ENCODE measurements at regions not wholly inside any gene's neighbourhood (a gene's known extent, or its start where the extent isn't known, plus 50 kb on each side); places are given as distances from the start of the nearest gene placed in this dataset.
A peak's percentile ranks its signal among the peaks of the same experiment; 100 is the strongest.

DNA sequence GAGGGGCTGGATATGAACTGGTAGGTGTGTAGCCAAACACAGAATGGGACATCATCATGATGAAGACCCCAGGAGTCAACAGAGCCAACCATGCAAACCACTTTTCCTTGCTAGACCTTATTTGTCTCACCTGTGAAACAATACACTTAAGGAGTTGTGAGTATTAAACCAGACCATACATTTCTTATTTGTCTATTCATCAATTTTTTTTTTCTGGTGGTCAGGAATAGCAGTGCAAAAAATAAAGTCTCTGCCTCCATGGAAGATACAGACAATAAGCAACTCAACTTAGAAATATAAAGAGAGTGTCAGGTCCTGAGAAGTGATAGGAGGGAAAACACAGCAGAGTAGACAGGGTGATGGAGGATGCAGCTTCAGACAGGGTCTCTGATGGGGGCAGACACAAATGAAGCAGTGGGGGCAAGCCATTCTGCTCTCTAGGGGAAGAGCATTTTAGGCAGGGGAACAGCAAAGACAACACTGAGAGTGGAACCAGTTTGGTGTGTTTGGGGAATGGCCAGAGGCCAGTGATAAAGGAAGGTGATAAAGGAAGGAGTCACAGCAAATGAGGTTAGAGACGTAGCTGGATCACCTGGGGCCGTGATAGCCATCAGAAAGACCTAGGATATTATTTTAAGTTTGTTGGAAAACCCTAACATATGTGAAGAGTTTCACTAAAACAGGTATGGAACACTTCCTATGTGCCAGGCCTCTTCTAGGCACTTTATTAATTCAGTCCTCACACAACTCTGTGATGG lies 256.2 kb downstream of the MAN2A1 start:
- no peak for FAIRE-seq
- CTCF ChIA-PET, result no interaction called here
- H3K4me2 ChIP-seq, result no peak overlapping the region
- no peak overlapping the region for H3K27ac ChIP-seq
- no peak for TF ChIP-seq RNF2 (IDR thresholded peaks at IDR 0.05; ENCODE audit: borderline replicate concordance, low read depth)
- TF ChIP-seq HOXB13 (CRISPR knock-in tag; IDR thresholded peaks at IDR 0.05; ENCODE audit: low read depth), result no peak
- no peak for TF ChIP-seq HOXB5 (CRISPR knock-in tag; IDR thresholded peaks at IDR 0.05)
- peak; percentile 68 for TF ChIP-seq MAFK (IDR thresholded peaks at IDR 0.05; ENCODE audit: partially characterized antibody)
- TF ChIP-seq FOXS1 (CRISPR knock-in tag; IDR thresholded peaks at IDR 0.05), result no peak
- POLR2A ChIA-PET, result no interaction called here
- ATAC-seq, result no peak
- 6% methylated on average over 2 of the region's 2 CpGs for WGBS (ENCODE audit: missing lambda C conversion rate)
- H3K4me1 ChIP-seq, result no peaks in the 10 kb centered on the region
- H3K4me3 ChIP-seq, result no peak overlapping the region
- H3K9me3 ChIP-seq, result no peaks in the 10 kb centered on the region
- no peak for DNase-seq (ENCODE audit: low read depth in 1 of 2, low spot score in 1 of 2)

GRCh38 chr5:109946610-109947009 lies 256.9 kb downstream of the MAN2A1 start:
- DNase-seq (ENCODE audit: low read depth in 1 of 2, low spot score in 1 of 2), result no peak
- ATAC-seq, result no peak
- ChIA-PET POLR2A (no interaction called here), CTCF (no interaction called here)
- FAIRE-seq, result no peak
- Histone ChIP-seq H3K9me3 (no peaks in the 10 kb centered on the region), H3K4me1 (no peaks in the 10 kb centered on the region), H3K27ac (no peak overlapping the region), H3K4me3 (no peak overlapping the region), H3K4me2 (no peak overlapping the region)
- TF ChIP-seq CHD2 (IDR thresholded peaks at IDR 0.05; ENCODE audit: low read length, partially characterized antibody), result no peak
- no peak for TF ChIP-seq ELK1 (IDR thresholded peaks at IDR 0.05; ENCODE audit: low read depth, low read length)
- 16% methylated on average over 4 of the region's 4 CpGs for WGBS (ENCODE audit: missing lambda C conversion rate)

DNA sequence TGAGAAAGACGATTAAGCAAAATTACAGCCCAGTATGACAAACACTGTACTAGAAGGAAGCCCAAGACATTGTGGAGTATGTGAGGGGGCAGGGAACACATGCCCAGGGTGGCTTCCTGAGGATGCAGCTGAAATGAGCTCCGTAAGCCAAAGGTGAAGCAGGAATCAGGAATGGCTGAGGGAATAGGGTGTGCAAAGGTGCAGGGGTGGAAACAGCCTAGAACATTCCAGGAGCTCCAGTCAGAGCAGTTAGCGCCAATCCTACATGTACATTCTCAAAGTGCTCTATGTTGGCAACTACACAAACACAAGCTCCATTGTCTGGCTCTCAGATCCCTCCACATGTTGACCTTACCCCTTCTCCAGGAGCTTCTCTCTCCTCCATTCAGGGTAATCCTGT lies 257.9 kb downstream of the MAN2A1 start:
- ATAC-seq, result no peak
- Histone ChIP-seq H3K27ac (no peak overlapping the region), H3K9me3 (no peaks in the 10 kb centered on the region), H3K4me2 (no peak overlapping the region), H3K4me3 (no peak overlapping the region), H3K4me1 (no peaks in the 10 kb centered on the region)
- ChIA-PET POLR2A (no interaction called here), CTCF (no interaction called here)
- no peak for TF ChIP-seq JUNB (IDR thresholded peaks at IDR 0.05)
- TF ChIP-seq, protein P1, sequence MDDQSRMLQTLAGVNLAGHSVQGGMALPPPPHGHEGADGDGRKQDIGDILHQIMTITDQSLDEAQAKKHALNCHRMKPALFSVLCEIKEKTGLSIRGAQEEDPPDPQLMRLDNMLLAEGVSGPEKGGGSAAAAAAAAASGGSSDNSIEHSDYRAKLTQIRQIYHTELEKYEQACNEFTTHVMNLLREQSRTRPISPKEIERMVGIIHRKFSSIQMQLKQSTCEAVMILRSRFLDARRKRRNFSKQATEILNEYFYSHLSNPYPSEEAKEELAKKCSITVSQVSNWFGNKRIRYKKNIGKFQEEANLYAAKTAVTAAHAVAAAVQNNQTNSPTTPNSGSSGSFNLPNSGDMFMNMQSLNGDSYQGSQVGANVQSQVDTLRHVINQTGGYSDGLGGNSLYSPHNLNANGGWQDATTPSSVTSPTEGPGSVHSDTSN (IDR thresholded peaks at IDR 0.05), result no peak
- TF ChIP-seq RFX5 (IDR thresholded peaks at IDR 0.05), result no peak
- TF ChIP-seq HOXB13 (CRISPR knock-in tag; IDR thresholded peaks at IDR 0.05; ENCODE audit: low read depth), result no peak
- TF ChIP-seq TP53 (CRISPR knock-in tag; IDR thresholded peaks at IDR 0.05), result no peak
- TF ChIP-seq ZFP36 (IDR thresholded peaks at IDR 0.05; ENCODE audit: borderline replicate concordance, partially characterized antibody), result no peak
- no peak for TF ChIP-seq SREBF2 (IDR thresholded peaks at IDR 0.05)
- no peak for TF ChIP-seq EP300 (IDR thresholded peaks at IDR 0.05)
- TF ChIP-seq EHF (CRISPR knock-in tag; IDR thresholded peaks at IDR 0.05), result no peak
- TF ChIP-seq NR3C1 (IDR thresholded peaks at IDR 0.05), result no peak
- no peak for TF ChIP-seq CEBPB (IDR thresholded peaks at IDR 0.05)
- TF ChIP-seq RCOR1 (IDR thresholded peaks at IDR 0.05; ENCODE audit: low read depth, low read length), result no peak
- TF ChIP-seq CTCF (IDR thresholded peaks at IDR 0.05), result no peak
- WGBS (ENCODE audit: missing lambda C conversion rate), result 25% methylated on average over 3 of the region's 3 CpGs
- no peak for DNase-seq (ENCODE audit: low read depth in 1 of 2, low spot score in 1 of 2)
- FAIRE-seq, result no peak
